ENCODE measurements at regions not wholly inside any gene's neighbourhood (a gene's known extent, or its start where the extent isn't known, plus 50 kb on each side); places are given as distances from the start of the nearest gene placed in this dataset.
A peak's percentile ranks its signal among the peaks of the same experiment; 100 is the strongest.

DNA sequence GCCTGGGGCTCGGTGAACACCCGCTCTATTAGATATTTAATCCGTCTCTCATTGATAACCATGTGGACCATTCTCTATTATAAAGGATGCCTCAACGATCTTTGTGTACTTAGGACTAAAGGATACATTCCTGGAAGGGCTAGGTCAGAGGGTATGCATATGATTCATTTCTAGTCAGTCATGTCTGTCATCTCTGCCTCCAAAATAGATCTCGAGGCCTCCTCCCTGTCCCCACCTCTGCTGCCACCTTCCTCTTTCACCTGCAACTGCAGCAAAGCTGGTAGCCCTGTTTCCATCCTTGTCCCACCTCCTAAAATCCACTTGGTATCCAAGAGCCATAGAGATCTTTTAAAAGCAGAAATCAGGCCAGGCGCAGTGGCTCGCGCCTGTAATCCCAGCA, 121.5 kb downstream of the KATNIP start:
- no peak for ATAC-seq
- no peak for DNase-seq
- intact Hi-C loops (cut with DNase I): no loop called here

GRCh38 chr16:27676839-27677238, 126.9 kb downstream of the KATNIP start:
- DNase-seq: no peak
- ATAC-seq: no peak
- intact Hi-C loops (cut with DNase I): no loop called here

DNA sequence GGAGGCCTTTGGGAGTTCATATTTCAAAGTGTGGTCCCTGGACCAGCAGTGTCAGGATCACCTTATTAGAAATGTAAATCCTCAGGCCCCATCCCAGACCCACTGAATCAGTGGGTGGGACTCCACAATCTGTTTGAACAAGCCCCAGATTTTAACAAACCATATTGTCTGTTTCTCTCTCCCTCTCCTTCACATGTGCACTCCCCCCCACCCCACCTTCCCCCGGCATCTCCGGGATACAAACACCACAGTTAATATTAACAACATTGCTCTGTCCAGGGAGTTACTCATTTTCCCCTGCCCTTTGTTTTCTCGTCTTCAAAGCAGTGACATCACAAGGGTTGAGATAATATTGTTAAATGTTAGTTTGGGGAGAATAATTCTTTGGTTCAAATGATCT, 127.3 kb downstream of the KATNIP start:
- no peak for ATAC-seq
- no peak for DNase-seq
- intact Hi-C loops (cut with DNase I): no loop called here

DNA sequence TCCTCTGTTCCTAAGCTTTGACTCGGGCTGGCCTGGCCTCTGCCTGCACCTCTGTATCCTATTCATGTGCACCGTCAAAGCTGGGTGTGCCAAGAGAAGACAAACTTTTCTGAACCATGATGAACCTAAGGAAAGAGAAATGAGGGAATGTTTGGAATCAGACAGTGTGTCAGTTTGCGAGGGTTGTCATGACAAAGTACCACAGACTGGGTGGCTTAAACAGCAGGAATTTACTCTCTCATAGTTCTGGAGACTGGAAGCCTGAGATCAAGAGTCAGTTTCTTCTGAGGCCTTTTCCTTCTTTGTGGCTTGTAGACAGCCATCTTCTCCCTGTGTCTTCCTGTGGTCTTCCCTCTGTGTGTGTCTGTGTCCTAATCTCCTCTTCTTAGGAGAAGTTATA, 129.0 kb downstream of the KATNIP start:
- no peak for DNase-seq
- intact Hi-C loops (cut with DNase I): no loop called here
- ATAC-seq: no peak

GRCh38 chr16:27679899-27680298, 130.0 kb downstream of the KATNIP start:
- DNase-seq: no peak
- intact Hi-C loops (cut with DNase I): no loop called here
- no peak for ATAC-seq

GRCh38 chr16:27681681-27682080, 131.7 kb downstream of the KATNIP start:
- intact Hi-C loops (cut with DNase I): no loop called here
- DNase-seq: no peak
- no peak for ATAC-seq

DNA sequence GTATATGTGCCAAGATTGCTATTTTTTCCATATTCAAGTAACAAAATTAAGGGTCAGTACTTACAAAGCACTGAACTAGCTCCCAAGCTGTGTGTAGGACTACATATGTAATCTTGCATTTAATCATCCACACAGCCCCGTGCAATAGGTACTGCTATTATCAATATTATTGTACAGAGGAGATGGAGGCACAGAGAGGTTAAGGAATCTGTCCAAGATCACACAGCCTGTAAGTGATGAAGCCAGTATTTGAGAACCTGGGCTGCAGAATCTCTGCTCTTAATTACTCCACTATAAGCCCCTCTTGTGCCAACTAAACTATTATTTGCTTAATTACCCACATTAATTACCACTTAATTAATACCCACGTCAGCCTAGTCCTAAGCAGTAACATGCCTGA, 134.1 kb downstream of the KATNIP start:
- DNase-seq (no peak), ATAC-seq (no peak)
- intact Hi-C loops (cut with DNase I): no loop called here

- intact Hi-C loops (cut with DNase I): no loop called here
- ATAC-seq (no peak), DNase-seq (no peak)
Measured at GRCh38 chr16:27685807-27686206, 135.9 kb downstream of the KATNIP start.

GRCh38 chr16:27686926-27687325, 137.0 kb downstream of the KATNIP start:
- ATAC-seq (no peak), DNase-seq (no peak)
- intact Hi-C loops (cut with DNase I): no loop called here

- no peak for DNase-seq
- intact Hi-C loops (cut with DNase I): no loop called here
- ATAC-seq: peak; percentile 52 to 86
Measured at GRCh38 chr16:27687605-27688004, 137.7 kb downstream of the KATNIP start.

DNA sequence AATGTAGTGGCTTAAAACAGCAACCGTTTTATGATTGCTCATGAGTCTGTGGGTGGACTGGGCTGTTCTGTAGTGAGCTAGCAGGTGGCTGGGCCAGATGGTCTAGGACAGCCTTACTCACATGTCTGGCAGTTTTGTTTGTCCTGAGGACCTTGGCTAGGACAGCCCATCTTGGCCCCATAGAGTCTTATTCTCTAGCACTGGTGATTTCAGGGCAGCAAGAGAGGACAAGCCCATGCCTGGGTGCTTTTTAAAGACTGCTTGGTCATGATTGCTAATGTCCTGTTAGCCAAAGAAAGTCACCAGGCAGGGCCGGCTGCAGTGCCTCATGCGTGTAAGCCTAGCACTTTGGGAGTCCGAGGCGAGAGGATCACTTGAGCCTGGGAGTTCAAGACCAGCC, 139.8 kb downstream of the KATNIP start:
- intact Hi-C loops (cut with DNase I): no loop called here
- DNase-seq (no peak), ATAC-seq (peak in 1 of 2 donors; percentile 83)

DNA sequence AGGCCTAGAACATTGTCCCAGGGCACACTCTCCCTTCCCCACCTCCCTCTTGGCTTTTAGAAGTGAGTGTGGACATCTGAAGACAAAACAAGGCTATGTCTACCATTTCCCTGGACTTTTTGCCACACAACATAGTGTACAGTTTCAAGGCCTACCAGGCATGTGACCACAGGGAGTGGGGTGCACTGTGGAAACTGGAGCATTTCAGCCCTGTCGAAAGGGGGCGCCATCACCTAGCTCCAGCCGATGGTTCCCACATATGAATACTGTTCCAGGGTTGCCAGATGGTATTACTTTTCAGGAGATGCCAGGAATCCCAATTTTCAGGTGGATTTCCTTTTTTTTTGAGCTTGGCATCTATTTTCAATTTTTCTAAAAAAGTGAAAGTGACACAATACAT, 140.7 kb downstream of the KATNIP start:
- ATAC-seq (peak in 1 of 2 donors; percentile 26), DNase-seq (no peak)
- intact Hi-C loops (cut with DNase I): no loop called here

DNA sequence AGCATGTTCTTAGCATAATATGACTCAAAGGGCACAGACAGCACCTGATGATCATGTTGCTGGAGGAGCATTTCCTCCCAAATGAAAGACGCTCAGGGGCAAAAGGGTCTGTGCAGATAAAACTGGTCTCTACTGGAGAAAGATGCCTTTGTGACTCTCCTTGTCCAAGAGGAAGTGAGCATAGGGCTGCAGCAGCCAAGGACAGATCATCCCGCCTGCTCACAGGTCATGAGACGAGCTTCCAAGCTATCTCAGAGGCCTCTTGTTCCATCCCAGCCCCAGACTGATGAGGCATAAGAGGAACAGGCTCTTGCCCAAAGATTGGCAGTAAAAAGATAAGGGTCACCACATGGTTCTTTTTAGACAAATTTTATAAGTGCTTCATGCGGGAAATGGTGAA, 141.8 kb downstream of the KATNIP start:
- DNase-seq (no peak), ATAC-seq (peak in 1 of 2 donors; percentile 24)
- intact Hi-C loops (cut with DNase I): no loop called here

DNA sequence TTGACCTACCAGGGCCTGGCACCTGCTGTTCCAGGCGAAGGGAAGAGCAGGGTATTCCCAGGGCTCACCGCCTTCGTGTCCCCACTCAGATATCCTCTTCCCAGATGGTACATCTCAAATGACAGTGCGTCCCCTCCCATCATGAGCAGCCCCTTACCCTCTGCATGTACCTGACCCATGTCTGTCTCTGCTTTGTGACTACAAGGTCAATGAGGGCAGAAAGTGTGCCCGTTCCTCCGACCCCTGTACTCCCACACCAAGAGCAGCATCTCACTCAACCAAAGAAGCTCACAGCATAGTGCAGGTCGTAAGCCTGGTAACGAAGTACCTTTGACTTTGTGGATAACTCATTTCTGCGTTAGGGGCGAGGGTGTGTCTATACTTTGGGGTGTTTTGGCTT, 142.6 kb downstream of the KATNIP start:
- DNase-seq: no peak
- intact Hi-C loops (cut with DNase I): no loop called here
- ATAC-seq: no peak

- intact Hi-C loops (cut with DNase I): no loop called here
- ATAC-seq: no peak
- DNase-seq: no peak
Measured at GRCh38 chr16:27695161-27695560, 145.2 kb downstream of the KATNIP start.

GRCh38 chr16:27698266-27698665, 148.3 kb downstream of the KATNIP start:
- ATAC-seq (peak in 1 of 2 donors; percentile 7), DNase-seq (no peak)
- intact Hi-C loops (cut with DNase I): no loop called here

- intact Hi-C loops (cut with DNase I): no loop called here
- ATAC-seq: no peak
Measured at GRCh38 chr16:27698746-27699145, 148.8 kb downstream of the KATNIP start.

DNA sequence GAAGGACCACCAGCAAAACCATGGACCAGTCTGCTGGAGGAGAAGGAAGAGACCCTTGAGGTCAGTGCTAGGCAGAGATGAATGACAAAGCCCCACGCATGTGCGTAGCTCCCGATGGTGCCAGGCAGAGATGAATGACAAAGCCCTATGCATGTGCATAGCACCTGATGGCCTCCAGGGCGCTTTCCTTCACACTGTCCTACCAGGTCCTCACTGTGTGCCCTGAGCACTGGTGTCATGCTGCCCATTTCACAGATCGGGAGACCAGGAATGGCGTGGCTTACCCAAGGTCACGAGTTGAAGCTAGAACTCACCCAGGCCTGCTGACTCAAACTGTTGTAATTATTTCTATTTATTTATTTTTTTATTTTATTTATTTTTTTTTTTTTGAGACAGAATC, 149.6 kb downstream of the KATNIP start:
- no peak for DNase-seq
- intact Hi-C loops (cut with DNase I): no loop called here

More at GRCh38 chr16:27698746-27699145, 148.8 kb downstream of the KATNIP start:
- DNase-seq: no peak

DNA sequence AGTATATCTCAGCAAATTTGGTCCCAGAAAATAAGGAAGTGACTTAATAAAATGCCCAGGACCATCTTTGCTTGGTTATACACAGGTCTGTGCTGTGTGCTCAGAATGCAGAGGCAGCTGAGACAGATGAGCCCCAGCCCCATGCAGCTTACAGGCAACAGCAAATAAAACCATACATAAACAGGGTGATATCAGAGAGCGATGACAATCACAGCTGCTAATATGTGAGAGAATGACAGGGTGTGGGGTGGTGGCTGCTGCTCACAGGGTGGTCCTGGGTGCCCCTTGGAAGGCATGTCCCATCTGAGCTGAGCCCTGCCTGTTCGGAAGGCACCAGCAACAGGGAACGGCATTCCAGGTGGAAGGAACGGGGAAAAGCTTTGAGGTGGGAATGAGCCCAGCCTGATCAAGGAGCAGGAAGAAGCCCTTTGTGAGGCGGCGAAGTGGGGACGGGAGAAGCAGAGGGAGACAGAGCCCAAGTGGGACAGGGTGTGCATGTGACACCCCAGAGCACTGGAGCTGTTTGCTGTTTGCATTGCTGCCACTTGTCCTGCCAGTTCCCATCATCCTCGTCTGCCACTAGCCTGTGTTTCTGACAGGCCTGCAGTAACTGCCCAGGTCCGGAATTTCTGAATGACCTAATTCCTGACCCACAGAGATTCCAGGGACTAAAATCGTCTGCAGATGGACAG, 150.5 kb downstream of the KATNIP start:
- DNase-seq: no peak
- intact Hi-C loops (cut with DNase I): no loop called here
- peak; percentile 85 to 92 for ATAC-seq

More for the DNA sequence above, 149.6 kb downstream of the KATNIP start:
- ATAC-seq: no peak

DNA sequence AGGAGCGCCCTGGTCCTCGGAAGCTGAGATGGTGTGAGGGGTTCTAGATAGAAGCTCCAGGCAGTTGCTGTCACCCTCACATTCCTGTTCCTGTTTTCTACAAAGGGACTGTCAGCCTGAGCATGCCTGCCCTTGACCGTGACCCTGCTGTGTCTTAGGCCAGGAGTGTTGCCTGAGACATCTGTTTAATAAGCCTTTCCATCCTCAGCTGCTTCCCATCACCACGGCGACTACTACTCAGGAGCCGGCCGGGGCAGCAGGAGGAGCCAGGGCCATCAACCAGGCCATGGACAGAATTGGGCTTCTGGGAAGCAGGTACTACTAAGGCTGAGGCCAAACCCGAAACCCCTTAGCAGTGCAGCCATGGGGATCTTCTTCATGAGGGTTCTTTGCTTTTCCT, 151.4 kb downstream of the KATNIP start:
- no peak for DNase-seq
- ATAC-seq: no peak
- intact Hi-C loops (cut with DNase I): no loop called here

- DNase-seq (no peak), ATAC-seq (no peak)
- intact Hi-C loops (cut with DNase I): no loop called here
Measured at GRCh38 chr16:27703121-27703520, 153.2 kb downstream of the KATNIP start.

DNA sequence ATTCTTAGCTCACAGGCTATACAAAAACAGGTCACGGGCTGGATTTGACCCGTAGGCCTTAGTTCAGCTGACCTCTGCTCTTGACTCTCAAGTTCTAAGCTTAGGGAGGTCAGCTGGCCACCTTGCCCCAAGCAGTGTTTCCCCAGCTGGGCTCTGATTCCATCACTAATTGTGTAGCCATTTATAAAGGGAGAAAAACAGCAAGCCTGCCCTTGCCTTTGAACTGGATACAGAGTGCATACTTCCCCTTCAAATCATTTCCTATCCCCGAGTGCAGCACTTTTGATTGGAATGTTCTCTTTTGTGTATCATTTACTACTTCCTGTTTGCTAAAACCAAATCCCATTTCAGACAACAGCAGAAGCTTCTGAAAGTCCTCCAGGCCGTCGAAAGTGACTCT, 153.6 kb downstream of the KATNIP start:
- ATAC-seq (no peak), DNase-seq (no peak)
- intact Hi-C loops (cut with DNase I): no loop called here

All from left cardiac atrium (tissue), 4 donors.